Panc1 (cell line): ENCODE measurements at regions not wholly inside any gene's neighbourhood (a gene's known extent, or its start where the extent isn't known, plus 50 kb on each side); places are given as distances from the start of the nearest gene placed in this dataset.

ENCODE experiments used
- ATAC-seq: fragments of 200-7000 bp; cut with Tn5 transposase; 2 replicates; pipeline ENCODE4 v1.9.1; 2020; ENCODE audit warnings: mild to moderate bottlenecking, moderate library complexity
- BruUV-seq: library from RNA; stranded (reverse); fragments of 400-500 nt; replicated peaks from 2 replicates; lab custom pipeline; 2021; lab: Mats Ljungman, UMichigan
- CTCF ChIA-PET: fragments of 300-600 bp; sonication (Branson Sonifier 250); formaldehyde crosslinking; loops from one replicate; lab custom pipeline; 2022; ENCODE audit warnings: antibody characterized with exemption; lab: Charles Lee
- POLR2A ChIA-PET: fragments of 300-600 bp; sonication (Branson Sonifier 250); formaldehyde crosslinking; loops from one replicate; lab custom pipeline; 2022; ENCODE audit warnings: antibody characterized with exemption; lab: Charles Lee
- DNase-seq: peaks from one replicate; pipeline ENCODE4 v3.0.0-alpha.2; 2010; ENCODE audit warnings: low read depth, low spot score
- H3K27ac ChIP-seq: 2 replicates; pipeline ENCODE4 v1.5.1; 2011; ENCODE audit warnings: mild to moderate bottlenecking, low read length, inconsistent platforms
- H3K27me3 ChIP-seq: fragments of 200-500 bp; sonication (Bioruptor generic); 2 replicates; pipeline ENCODE4 v1.6.0; 2014; ENCODE audit warnings: low read length, inconsistent platforms; ENCODE audit not compliant: control insufficient read depth, insufficient read depth
- H3K36me3 ChIP-seq: fragments of 200-500 bp; sonication (Bioruptor generic); 2 replicates; pipeline ENCODE4 v1.5.1; 2014; ENCODE audit warnings: inconsistent platforms, mild to moderate bottlenecking, low read length, moderate library complexity; ENCODE audit not compliant: control insufficient read depth, insufficient read depth
- H3K4me1 ChIP-seq: 2 replicates; pipeline ENCODE4 v1.5.1; 2011; ENCODE audit warnings: inconsistent platforms, mild to moderate bottlenecking, low read length, moderate library complexity; ENCODE audit not compliant: control insufficient read depth, insufficient read depth
- H3K4me3 ChIP-seq, 2 experiments: 2 replicates each; pipeline ENCODE4 v1.5.1; 2011 to 2012; ENCODE audit warnings: low read depth in 2 of 2, low read length in 2 of 2, mild to moderate bottlenecking in 2 of 2, inconsistent platforms in 1 of 2, moderate library complexity in 1 of 2
- H3K9me3 ChIP-seq: fragments of 200-500 bp; sonication (Bioruptor generic); 2 replicates; pipeline ENCODE4 v1.5.1; 2014; ENCODE audit warnings: low read depth, mild to moderate bottlenecking, inconsistent platforms, low read length, moderate library complexity; ENCODE audit not compliant: control insufficient read depth, insufficient read depth
- POLR2AphosphoS5 ChIP-seq: IDR thresholded peaks from 2 replicates; pipeline ENCODE4 v1.6.1; 2012; ENCODE audit warnings: mild to moderate bottlenecking, low read depth, low read length, moderate library complexity
- REST ChIP-seq, 2 experiments: IDR thresholded peaks; 2 replicates each; pipeline ENCODE4 v1.6.1; 2011 to 2012; ENCODE audit warnings: low read depth in 2 of 2, control low read depth in 1 of 2, low read length in 1 of 2, mild to moderate bottlenecking in 1 of 2, moderate library complexity in 1 of 2; ENCODE audit not compliant: insufficient read depth in 1 of 2
- SIN3A ChIP-seq: IDR thresholded peaks from 2 replicates; pipeline ENCODE4 v1.6.1; 2012; ENCODE audit warnings: low read depth, mild to moderate bottlenecking, low read length, moderate library complexity, borderline replicate concordance; ENCODE audit not compliant: insufficient read depth
- TCF7L2 ChIP-seq: IDR thresholded peaks from 2 replicates; pipeline ENCODE4 v1.6.1; 2011; ENCODE audit warnings: mild to moderate bottlenecking, low read depth, low read length, inconsistent platforms
- in situ Hi-C: cut with HindIII; loops from 2 replicates; pipeline ENCODE4 v1.10.0; 2016; ENCODE audit warnings: low sequenced_read_pairs, low pct_unique_long_range_greater_than_20kb
- intact Hi-C: fragments of 100-400 bp; cut with micrococcal nuclease; formaldehyde crosslinking; loops from one replicate; pipeline ENCODE4 v1.10.0; 2022; ENCODE audit not compliant: unreplicated experiment
- TF ChIP-seq, protein P1 (sequence below): fragments of 450-650 bp; IDR thresholded peaks from 2 replicates; pipeline ENCODE4 v1.5.1; 2017; ENCODE audit warnings: mild to moderate bottlenecking

DNA sequence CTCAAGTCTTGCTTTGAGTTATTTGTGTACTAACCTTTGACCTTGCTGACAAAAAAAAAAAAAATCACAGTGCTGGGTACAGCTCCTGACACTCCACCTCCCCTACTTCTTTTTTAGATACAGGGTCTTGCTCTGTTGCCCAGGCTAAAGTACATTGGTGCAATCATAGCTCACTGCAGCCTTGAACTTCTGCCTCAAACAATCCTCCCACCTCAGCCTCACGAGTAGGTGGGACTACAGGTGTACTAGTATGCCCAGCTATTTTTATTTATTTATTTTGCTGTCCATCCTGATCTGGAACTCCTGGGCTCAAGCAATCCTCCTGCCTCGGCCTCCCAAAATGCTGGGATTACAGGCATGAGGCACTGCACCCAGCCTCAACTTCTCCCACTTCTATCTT, 57.2 kb upstream of the KCNMB1 start:
- in situ Hi-C loops, result no loop called here
- Histone ChIP-seq H3K36me3 (no peaks in the 10 kb centered on the region), H3K4me1 (no peaks in the 10 kb centered on the region), H3K27ac (no peak overlapping the region), H3K27me3 (no peaks in the 10 kb centered on the region), H3K4me3 (no peak overlapping the region), H3K9me3 (no peaks in the 10 kb centered on the region)
- BruUV-seq, result no TSS peak
- ATAC-seq (no peak), DNase-seq (no peak)
- intact Hi-C loops, result no loop called here
- TF ChIP-seq REST (IDR thresholded peaks at IDR 0.05; ENCODE audit: insufficient read depth in 1 of 2, low read depth in 2 of 2, low read length in 1 of 2), result no peak
- TF ChIP-seq, protein P1, sequence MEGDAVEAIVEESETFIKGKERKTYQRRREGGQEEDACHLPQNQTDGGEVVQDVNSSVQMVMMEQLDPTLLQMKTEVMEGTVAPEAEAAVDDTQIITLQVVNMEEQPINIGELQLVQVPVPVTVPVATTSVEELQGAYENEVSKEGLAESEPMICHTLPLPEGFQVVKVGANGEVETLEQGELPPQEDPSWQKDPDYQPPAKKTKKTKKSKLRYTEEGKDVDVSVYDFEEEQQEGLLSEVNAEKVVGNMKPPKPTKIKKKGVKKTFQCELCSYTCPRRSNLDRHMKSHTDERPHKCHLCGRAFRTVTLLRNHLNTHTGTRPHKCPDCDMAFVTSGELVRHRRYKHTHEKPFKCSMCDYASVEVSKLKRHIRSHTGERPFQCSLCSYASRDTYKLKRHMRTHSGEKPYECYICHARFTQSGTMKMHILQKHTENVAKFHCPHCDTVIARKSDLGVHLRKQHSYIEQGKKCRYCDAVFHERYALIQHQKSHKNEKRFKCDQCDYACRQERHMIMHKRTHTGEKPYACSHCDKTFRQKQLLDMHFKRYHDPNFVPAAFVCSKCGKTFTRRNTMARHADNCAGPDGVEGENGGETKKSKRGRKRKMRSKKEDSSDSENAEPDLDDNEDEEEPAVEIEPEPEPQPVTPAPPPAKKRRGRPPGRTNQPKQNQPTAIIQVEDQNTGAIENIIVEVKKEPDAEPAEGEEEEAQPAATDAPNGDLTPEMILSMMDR, result no peak
- TF ChIP-seq TCF7L2, result no peak
- TF ChIP-seq POLR2AphosphoS5, result no peak
- CTCF ChIA-PET, result no interaction called here
- POLR2A ChIA-PET, result no interaction called here

DNA sequence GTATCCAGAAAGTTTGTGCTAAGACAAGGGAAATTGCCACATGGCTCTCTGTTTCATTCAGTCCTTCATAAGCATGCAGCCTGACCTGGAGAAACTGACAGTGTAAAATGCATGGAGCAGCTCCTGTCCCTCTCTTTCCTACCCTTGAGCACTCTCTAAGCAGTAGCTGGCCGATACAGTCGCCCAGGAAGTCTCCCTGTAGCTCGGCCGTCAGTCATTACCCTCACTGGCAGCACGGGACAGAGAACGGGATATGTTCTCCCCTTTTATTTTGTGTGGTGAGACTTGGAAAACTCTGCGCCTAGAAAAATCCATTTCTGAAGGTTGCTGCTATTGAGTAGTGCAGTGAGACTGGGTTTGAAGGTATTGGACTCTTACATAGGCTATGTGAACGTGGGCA, 56.8 kb upstream of the KCNMB1 start:
- Histone ChIP-seq H3K4me1 (no peaks in the 10 kb centered on the region), H3K27me3 (no peaks in the 10 kb centered on the region), H3K4me3 (no peak overlapping the region), H3K27ac (no peak overlapping the region), H3K9me3 (no peaks in the 10 kb centered on the region), H3K36me3 (no peaks in the 10 kb centered on the region)
- DNase-seq, result no peak
- ChIA-PET POLR2A (no interaction called here), CTCF (no interaction called here)
- no peak for ATAC-seq
- in situ Hi-C loops, result no loop called here
- no TSS peak for BruUV-seq
- no peak for TF ChIP-seq SIN3A
- TF ChIP-seq, protein P1, result no peak
- no peak for TF ChIP-seq POLR2AphosphoS5
- no peak for TF ChIP-seq TCF7L2
- no peak for TF ChIP-seq REST (IDR thresholded peaks at IDR 0.05; ENCODE audit: insufficient read depth in 1 of 2, low read depth in 2 of 2, low read length in 1 of 2)
- intact Hi-C loops, result no loop called here
